Right renal pelvis (tissue), 4 donors: ENCODE measurements at regions not wholly inside any gene's neighbourhood (a gene's known extent, or its start where the extent isn't known, plus 50 kb on each side); places are given as distances from the start of the nearest gene placed in this dataset.

Source experiments
- DNase-seq, 4 donors: peaks; one replicate each; pipeline ENCODE4 v3.0.0-alpha.2; 2013; ENCODE audit warnings: low read depth in 4 of 4, low spot score in 3 of 4, missing footprints in 1 of 4

DNA sequence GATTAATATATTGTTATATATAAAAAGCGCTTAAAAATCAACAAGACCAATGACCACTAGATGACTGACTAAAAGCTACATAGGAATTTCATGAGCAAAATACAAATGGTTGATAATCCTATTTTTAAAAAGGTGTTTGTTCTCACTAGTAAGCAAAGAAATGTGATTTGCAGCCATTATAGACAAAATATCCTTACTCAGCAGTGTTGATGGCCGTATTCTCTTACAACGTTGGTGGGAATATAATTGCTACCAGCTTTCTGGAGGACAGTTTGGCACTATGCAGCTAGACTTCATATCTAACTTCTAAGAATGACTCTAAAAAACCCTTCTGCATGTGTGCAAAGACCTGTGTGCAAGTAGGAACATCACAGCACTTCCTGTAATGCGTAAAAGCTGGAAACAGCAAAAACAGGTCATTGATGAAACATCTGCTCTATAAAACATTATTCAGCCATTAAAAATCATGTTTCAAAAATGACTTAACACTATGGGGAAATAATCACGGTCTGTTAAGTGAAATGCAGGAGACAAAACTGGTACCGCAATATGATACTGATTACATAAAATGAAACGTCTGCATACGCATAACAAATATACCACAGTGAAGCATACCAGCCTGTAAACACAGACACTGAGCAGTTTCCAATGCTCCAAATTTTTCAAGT lies 70.1 kb upstream of the LINC01488 start:
- DNase-seq = no peak

DNA sequence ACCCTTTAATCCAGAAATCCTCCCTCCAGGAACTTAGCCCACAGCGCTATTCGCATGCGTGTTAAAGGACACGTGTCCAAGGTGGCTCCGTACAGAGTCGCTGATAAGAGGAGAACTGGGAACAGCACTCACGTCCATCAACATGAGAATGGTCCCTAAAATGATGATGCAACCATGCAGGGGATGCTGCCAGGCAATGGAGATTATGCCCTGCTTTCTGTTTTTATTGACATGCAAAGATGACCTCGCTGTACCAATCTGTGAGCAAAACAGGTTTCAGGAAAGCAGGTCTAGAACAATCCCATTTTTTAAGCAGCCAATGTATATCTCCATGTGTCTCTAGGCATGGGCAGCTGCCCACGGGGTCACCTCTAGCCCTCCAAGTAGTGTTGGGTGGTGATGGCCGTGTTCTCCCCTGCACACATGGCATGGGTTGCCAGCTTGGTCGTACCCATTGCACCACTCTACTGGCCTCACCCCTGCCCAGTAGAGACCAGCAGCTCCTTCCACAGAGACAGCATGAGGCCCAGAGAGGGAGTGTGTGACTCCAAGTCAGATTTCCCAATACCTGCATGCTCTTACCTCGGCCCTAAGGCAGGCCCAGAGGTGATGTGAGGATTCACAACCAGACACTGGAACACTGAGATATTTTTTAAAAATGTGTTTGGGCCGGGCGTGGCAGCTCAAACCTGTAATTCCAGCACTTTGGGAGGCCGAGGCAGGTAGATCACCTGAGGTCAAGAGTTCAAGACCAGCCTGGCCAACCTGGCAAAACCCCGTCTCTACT lies 68.3 kb upstream of the LINC01488 start:
- DNase-seq = no peak

DNA sequence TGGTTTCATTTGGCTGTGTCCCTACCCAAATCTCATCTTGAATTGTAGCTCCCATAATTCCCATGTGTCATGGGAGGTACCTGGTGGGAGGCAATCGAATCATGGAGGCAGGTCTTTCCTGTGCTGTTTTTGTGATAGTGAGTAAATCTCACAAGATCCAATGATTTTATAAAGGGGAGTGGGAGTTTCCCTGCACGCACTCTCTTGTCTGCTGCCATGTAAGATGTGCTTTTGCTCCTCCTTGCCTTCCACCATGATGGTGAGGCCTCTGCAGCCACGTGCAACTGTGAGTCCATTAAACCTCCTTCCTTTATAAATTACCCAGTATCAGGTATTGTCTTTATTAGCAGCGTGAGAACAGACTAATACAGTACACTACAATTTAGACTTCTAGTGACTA lies 67.5 kb upstream of the LINC01488 start:
- no peak for DNase-seq

- DNase-seq = no peak
Measured at GRCh38 chr11:69414773-69415187, 66.7 kb upstream of the LINC01488 start.

DNA sequence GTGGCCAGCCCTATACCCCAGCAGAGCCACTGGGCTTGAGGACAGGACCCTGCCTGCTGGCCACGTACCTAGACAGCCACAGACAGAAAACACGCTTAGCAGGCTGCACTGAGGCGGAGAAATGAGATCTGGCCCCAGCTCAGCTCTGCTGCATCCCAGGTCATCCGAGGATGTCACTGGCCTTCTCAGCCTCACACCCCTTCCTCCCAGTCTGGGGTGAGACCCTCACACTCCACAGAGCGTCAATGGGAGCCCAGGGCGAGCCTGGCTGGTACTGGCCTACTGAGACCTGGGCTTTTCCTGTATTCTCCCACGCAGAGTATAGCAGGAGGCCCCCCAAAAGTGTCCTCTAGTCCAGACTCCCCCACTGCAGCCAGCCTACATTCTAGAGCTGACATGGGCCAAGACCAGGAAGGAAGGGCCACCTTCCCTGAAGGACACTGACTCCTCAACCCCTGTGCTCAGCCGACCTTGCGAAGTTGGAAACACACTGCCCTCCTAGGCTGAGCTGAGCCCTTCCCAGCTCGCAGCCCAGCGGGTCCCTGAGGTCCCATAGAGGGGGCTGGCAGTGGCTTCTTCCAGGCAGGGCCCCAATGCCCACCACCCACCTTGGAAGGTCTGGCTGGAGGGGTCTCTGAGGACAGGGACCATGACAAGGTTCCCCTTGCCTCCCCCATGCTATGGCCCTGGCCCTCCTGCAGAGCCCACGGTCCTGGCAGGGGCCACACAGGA lies 65.9 kb upstream of the LINC01488 start:
- DNase-seq = no peak

GRCh38 chr11:69416143-69416515 lies 65.3 kb upstream of the LINC01488 start:
- DNase-seq = no peak

DNA sequence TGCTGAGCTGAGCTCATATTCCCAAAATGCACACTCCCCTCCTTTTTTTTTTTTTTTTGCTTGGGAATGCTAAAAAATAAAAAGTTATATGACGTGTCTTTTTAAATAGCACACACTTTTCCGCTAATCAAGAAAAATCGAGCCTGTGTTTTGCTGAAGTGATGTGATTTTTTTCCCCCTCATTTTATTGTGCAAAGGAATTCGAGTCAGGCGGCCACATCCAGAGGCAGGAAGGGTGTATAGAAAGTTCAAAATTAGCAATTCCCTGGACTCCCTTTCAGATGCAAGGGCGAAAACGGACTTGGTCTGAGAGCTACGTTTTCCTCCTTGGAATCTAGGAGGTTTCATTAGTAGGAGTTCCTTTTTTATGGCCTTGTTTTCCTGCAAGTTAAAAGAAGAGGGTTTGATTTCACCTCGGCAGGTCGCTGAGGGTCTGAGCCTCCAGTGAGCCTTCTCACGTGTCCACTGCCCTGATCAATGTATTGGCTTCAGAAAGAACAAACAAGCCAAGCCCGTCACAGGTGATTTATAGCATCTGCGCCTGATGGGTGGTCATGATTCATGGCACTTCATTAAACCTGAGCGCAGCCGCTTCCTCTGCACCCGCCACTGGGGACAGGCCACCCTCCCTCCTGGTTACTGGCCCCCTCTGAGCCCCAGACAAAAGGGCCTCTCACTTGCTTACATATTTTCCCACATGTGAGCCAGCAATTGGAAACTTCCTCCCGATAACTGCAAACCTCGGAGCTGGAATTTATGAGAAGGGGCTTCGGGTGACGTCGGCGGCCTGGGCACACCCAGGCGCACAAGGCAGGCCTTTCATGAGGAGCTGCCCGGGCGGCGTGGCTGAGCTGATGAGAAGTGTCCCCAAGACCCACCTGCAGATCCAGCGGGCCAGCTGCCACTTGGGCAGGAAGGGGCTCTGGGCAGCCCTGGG lies 64.4 kb upstream of the LINC01488 start:
- peak in 2 of 4 donors; percentile 39 to 47 for DNase-seq

- DNase-seq = no peak
Measured at GRCh38 chr11:69417699-69418085, 63.8 kb upstream of the LINC01488 start.

DNA sequence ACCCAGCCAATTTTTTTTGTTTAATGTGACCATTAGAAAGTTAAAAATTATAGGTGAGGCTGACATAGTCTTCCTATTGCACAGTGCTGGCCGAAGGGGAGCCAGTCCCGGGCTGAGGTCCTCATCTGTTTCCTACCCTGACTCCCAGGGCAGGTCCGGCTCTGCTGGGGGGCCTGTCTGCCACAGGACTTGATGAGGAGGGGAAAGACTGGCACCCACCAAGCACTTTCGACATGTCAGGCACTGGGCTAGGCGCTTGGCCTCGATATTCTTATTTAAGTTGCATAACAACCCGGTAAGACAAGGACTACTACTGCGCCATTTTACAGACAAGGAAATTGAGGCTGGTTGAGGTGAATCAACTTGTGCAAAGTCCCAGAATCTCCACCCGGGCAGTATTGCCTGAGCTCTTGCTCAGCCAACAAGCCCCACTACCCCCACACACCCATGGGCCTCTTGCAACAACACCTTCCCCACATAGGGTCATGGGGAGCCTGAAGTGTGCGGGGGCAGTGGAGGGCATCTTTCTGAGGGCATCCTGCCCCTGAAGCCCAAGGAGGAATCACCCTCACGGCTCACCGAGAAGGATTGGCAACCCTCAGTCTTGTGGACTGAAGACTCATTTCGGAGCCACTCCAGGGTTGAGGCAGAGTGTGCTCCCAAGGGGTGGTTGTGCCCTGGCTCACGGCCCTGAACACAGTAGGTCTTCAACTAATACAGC lies 62.7 kb upstream of the LINC01488 start:
- DNase-seq = no peak

GRCh38 chr11:69419662-69420395 lies 61.6 kb upstream of the LINC01488 start:
- DNase-seq = no peak

DNA sequence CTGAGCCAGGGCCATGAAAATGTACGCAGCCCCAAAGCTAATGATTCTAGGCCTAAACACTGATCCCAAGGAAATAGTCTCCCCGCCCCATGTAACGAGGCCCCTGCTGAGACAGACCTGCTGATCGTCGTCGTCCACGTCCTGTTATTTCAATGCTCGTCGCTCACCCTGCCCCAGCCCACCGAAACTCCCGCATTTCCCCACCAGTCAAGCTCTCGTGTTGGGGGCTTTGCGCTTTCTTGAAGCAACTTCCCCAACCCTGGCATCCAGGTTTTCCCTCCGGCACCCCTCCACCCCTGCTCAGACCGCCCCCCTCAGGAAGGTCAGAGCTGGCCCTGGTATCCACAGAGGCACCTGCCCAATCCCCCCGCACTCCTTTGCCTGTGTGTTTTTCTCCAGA lies 58.8 kb upstream of the LINC01488 start:
- no peak for DNase-seq

GRCh38 chr11:69423181-69423580 lies 58.3 kb upstream of the LINC01488 start:
- no peak for DNase-seq

- DNase-seq = no peak
Measured at GRCh38 chr11:69423611-69424385, 57.7 kb upstream of the LINC01488 start.

- DNase-seq = no peak
Measured at GRCh38 chr11:69424748-69425147, 56.7 kb upstream of the LINC01488 start.

- no peak for DNase-seq
Measured at GRCh38 chr11:69425444-69425843, 56.0 kb upstream of the LINC01488 start.

DNA sequence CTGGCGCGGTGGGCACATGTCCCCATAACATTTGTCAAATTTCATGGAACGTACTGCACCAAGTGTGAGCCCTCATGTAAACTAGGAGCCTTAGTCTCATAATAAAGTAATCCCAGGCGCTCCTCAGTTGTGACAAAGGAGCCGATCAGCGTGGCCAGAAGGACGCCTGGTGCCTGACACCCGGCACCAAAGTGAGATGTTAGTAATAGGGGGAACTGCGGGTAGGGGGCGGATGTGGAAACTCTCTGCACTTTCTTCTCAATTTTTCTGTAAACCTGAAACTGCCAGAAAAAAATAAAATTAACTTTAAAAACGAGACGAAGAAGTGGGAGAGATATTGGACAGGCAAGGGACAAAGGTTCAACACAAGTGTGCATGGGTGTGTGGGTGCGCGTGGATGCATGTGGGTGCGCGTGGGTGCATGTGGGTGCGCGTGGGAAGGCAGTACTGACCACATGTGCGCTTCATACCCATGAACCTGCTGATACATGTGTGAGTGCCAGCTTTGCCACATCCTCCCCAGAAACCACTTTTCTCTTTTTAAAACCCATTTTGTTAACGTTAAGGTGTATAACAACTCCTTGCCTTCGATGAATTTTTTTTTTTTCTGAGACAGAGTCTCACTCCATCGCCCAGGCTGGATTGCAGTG lies 55.4 kb upstream of the LINC01488 start:
- no peak for DNase-seq

DNA sequence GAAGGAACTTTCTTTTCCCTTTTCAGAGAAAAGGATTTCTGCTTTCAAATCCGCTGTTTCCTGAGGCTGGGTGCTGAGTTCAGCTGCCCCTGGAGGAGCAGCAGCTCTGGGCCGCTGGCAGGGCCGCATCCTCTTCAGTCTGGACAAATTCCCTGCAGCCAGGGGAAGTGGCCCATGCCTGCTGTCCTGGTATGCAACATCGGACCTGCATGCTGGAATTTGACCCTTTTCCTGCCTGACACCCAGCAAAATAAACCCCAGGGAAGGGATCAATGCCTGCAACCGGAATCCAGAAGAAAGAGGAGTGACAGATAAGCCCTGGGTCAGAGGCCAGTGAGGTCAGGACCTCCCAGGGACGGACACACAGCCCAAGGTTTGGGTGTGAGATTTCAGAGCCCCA lies 54.1 kb upstream of the LINC01488 start:
- no peak for DNase-seq
